ENCODE measurements at regions not wholly inside any gene's neighbourhood (a gene's known extent, or its start where the extent isn't known, plus 50 kb on each side); places are given as distances from the start of the nearest gene placed in this dataset.
"Not testable (repeated sequence)": the region's sequence is repeated elsewhere in the genome, so short reads cannot be mapped to it uniquely, and the experiment has no call there.

- no peak for DNase-seq (ENCODE audit: low spot score)
These were observed 362.8 kb upstream of the FOXK1 start for GRCh38 chr7:4319280-4319679.

GRCh38 chr7:4325732-4326131, 356.4 kb upstream of the FOXK1 start:
- no peak for DNase-seq (ENCODE audit: low spot score)

GRCh38 chr7:4331711-4332110, 350.4 kb upstream of the FOXK1 start:
- no peak for DNase-seq (ENCODE audit: low spot score)

- no peak for DNase-seq (ENCODE audit: low spot score)
These were observed 343.5 kb upstream of the FOXK1 start for GRCh38 chr7:4338556-4338955.

- DNase-seq (ENCODE audit: low spot score) = no peak
These were observed 338.5 kb upstream of the FOXK1 start for GRCh38 chr7:4343272-4344247.

GRCh38 chr7:4345004-4345403, 337.1 kb upstream of the FOXK1 start:
- DNase-seq (ENCODE audit: low spot score) = no peak

- no peak for DNase-seq (ENCODE audit: low spot score)
These were observed 330.0 kb upstream of the FOXK1 start for GRCh38 chr7:4352069-4352468.

- no peak for DNase-seq (ENCODE audit: low spot score)
These were observed 320.3 kb upstream of the FOXK1 start for GRCh38 chr7:4361774-4362173.

GRCh38 chr7:4383584-4383983, 298.5 kb upstream of the FOXK1 start:
- no peak for DNase-seq (ENCODE audit: low spot score)

GRCh38 chr7:4386190-4386589, 295.9 kb upstream of the FOXK1 start:
- DNase-seq (ENCODE audit: low spot score) = no peak

GRCh38 chr7:4391103-4391502, 291.0 kb upstream of the FOXK1 start:
- DNase-seq (ENCODE audit: low spot score) = not testable (repeated sequence)

GRCh38 chr7:4394736-4395135, 287.4 kb upstream of the FOXK1 start:
- no peak for DNase-seq (ENCODE audit: low spot score)

GRCh38 chr7:4399121-4399520, 283.0 kb upstream of the FOXK1 start:
- no peak for DNase-seq (ENCODE audit: low spot score)

GRCh38 chr7:4399596-4399995, 282.5 kb upstream of the FOXK1 start:
- no peak for DNase-seq (ENCODE audit: low spot score)

GRCh38 chr7:4406288-4407058, 275.6 kb upstream of the FOXK1 start:
- no peak for DNase-seq (ENCODE audit: low spot score)

GRCh38 chr7:4409946-4410345, 272.1 kb upstream of the FOXK1 start:
- no peak for DNase-seq (ENCODE audit: low spot score)

- DNase-seq (ENCODE audit: low spot score) = no peak
These were observed 265.6 kb upstream of the FOXK1 start for GRCh38 chr7:4416396-4417056.

- no peak for DNase-seq (ENCODE audit: low spot score)
These were observed 253.6 kb upstream of the FOXK1 start for GRCh38 chr7:4428526-4428925.

GRCh38 chr7:4430227-4430626, 251.9 kb upstream of the FOXK1 start:
- no peak for DNase-seq (ENCODE audit: low spot score)

- no peak for DNase-seq (ENCODE audit: low spot score)
These were observed 247.8 kb upstream of the FOXK1 start for GRCh38 chr7:4434306-4434705.

GRCh38 chr7:4436361-4436895, 245.7 kb upstream of the FOXK1 start:
- DNase-seq (ENCODE audit: low spot score) = no peak

GRCh38 chr7:4436936-4437335, 245.2 kb upstream of the FOXK1 start:
- no peak for DNase-seq (ENCODE audit: low spot score)

All from germinal center (tissue), 1 donor.